Mucosa of gallbladder (tissue), 1 donor: ENCODE measurements at regions not wholly inside any gene's neighbourhood (a gene's known extent, or its start where the extent isn't known, plus 50 kb on each side); places are given as distances from the start of the nearest gene placed in this dataset.
"Not testable (repeated sequence)": the region's sequence is repeated elsewhere in the genome, so short reads cannot be mapped to it uniquely, and the experiment has no call there.

Source experiments
- DNase-seq: peaks from one replicate; pipeline ENCODE4 v3.0.0-alpha.2; 2020; ENCODE audit warnings: low spot score
- donor health status: DM: no; HTN: no; CAD: no.

DNA sequence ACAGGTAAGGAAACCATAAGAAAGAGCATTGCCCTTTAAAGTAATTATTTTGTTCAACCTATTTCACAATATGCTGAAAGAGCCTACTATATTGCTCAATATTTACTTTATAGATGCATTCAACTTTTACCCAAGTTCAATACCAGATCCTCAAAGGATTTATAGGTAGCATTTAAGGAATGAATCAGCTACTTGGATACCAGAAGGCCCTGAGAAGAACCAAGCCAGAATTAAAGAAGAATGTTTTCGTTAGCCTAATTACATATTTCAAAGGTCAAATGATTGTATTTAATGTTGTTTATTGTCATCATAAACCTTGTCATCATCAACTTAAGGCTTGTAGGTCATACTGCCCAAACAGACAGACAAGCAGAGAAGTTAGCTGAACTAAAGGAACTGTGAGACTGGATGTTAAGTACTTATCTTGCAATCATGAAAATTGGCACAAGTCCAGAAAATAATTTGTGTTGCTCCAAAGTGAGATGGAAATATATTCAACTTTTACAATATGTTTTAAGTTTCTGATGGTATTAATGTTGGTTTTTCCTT is 636.7 kb downstream of the RFPL4B start:
- no peak for DNase-seq

DNA sequence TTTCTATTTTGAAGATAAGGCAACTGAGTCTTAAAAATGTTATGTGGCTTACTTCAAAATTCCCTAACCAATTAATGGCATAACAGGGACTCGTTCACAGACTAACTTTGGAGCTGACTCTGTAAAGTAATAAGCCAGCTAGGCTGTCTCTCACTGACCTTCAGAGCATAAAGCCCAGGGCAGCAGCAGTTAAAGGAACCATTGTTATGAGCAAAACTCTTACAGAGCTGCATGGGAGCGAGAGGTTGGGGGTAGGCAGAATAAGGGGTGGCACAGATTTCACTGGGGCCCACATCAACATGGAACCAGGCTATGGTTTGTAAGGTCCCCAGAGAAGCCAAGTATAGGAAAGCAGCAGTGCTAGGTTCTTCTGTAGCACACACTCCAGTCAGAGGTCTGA is 637.8 kb downstream of the RFPL4B start:
- DNase-seq: no peak

DNA sequence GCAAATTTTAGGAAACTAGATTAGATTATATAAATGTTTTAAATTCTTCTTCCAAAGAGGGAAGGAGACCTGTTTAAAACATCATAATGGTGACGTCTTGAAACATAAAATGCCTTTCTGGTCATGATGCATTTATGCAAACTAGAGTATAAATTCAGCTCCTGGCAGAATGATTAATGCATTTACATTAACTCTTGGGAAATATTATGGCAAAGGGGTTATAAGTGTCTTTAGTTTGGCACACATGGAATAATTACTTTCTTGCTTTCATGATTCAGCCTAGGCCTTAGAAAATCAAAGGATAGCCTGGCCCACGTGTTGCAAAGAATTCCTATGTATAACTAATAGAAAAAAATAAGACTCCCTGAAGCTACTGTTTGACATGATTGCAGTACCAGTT is 639.2 kb downstream of the RFPL4B start:
- DNase-seq: no peak

DNA sequence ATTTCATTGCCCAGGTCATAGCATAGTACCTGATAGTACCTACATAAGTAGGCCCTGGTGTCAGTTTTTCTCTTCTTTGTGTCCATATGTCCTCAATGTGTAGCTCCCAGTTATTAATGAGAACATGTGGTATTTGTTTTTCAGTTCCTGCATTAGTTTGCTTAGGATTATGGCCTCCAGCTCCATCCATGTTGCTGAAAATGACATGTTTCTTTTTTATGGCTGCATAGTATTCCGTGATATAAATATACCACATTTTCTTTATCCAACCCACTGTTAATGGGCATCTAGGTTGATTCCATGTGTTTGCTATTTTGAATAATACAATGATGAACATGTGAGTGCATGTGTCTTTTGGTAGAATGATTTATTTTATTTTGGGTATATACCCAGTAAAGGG is 641.6 kb downstream of the RFPL4B start:
- DNase-seq: no peak

DNA sequence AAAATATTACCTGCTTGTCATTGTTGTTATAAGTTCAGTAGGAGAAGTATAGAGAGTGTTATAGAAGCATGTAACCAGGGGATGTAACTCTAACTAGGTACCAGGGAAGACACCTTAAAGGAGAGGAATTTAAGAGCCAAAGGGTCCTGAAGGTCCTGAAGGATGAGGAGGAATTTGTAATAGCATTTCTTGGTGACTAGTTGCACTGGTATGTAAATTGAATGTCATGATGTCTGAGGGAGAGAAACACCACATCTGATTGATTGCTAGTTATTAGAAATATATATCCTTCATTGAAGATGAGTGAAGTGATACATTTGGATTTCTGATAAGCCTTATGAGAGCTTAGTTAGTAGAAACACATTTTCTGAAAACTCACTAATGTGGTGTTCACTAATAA is 643.8 kb downstream of the RFPL4B start:
- DNase-seq: no peak

DNA sequence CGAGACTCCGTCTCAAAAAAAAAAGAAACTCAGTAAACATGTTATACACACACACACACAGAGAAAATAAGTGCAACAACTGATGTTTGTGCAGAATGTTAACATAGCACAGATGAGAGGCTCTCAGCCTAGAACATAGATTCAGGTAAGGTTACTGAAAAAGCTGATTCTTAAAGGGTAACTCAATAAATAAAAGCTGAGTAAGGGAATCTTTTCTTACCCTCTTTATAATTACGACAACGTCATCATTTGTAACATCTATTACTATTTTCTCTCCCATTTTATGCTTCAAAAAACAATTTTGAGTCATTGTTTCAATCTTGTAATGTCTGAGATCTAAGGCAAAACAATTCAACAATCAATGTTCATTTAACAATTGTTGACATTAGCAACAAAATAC is 644.8 kb downstream of the RFPL4B start:
- DNase-seq: no peak

DNA sequence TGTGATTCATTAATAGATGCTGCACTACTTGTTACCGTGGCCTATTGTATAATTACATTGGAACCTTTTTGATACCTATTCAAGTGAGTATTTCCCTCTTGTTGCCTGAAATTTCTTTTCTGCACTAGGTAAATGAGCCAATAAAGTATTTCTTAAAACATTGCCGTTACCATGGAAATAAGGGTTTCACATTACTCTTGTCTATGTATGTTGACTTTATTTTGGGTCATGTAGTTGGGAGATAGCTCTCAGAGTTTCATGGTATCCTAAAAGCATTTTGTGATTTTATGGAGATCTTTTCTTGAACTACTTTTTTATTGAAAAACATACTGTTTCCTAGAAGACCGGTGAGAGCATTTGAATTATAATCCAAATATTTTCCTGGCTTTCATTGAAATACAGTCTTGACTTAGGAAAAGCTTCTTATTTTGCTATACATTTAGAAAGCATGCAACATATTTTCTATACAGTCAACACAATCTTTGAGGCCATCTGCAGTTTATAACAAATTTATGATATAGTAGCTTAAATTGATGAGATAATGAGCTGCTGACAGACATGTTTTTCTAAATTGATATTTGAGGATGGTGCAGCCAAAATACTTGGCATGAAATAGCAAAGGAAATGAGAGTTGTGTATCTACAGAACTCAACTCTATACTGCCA is 650.4 kb downstream of the RFPL4B start:
- no peak for DNase-seq

DNA sequence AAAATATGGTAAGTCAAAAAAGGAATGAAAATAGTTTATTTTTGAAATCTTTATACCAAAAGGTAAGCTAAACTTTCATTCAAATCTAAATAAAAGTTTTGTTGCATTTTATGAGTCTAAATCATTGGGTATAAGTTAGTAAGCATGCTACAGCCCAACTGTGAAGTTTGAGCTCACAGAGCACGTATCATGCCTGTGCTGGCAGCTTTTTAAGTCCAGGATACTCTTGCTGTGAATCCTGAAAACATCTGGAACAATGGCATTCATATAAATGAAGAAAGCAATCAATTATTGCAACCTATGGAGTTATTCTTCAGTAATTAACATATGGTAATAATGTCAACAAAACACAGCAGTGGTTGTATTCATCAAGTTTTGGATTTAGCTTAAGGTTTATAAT is 656.9 kb downstream of the RFPL4B start:
- DNase-seq: no peak

DNA sequence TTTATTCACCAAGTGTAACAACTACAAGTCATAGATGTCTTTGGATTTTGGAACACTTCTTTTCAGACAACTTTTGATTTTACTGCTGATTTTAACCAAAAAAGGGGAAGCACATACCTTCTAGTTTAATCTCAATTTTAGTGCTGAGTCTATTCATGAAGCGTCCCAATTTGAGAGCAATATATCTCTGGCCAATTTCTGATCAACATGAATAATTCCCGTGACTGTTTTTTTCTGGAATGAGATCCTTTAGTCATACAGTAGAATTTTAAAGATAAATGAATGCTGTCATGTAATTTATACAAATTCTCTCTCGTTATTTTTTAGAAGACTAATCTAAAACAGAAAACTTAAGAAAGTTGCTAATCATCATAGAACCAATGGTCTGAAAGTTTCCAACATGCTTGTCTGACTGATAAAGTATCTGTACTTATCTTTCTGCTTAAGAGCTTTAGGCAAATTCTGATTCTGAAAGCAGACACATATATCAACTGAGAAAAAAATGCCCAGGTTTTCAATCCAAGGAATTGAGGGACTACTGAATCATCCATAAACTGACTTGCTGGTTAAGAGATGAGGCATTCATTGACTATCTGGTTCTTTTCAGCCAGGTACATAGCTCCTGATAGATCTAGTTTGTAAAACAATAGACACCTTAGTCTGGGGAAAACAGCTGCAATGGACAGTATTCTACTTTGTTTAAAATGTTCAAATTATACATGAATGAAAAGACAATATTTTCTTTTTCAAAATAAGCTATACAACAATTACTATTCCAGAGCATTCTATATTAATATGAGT is 657.5 kb downstream of the RFPL4B start:
- no peak for DNase-seq

DNA sequence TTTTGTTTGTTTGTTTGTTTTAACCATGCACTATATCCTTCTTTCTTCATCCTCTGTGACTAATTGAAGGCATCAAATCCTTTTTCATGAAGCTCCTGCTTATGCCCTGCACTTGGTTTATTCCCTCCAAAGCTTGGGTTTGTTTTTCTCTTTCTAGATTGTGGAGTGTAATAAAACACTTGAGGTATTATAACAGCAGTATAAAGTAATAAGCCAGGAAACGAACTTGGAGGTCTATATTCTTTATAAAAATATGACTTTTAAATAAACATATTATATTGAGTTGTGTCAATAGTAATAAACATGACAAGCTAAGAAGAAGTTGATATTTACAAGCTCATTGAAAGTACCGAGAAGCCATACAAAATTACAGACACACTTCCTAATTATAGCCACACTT is 659.4 kb downstream of the RFPL4B start:
- no peak for DNase-seq

DNA sequence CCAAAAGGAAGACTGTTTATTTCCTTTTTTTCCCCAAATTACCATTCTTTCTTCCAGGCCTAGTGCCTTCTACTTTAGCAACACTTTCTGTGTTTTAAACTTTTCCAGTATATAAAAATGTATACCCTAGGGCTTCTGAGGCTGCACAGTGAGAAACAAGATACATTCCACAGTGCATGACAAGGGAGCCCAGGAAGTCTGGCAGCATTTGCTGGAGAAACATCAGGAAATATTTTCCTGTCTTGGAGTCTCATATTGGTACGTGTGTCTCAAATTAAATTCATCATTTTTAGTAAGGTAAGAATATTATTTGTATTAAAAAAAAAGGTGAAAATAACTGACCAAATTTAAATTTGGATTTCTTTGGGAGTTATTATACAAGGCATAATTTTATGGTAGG is 662.6 kb downstream of the RFPL4B start:
- DNase-seq: no peak

DNA sequence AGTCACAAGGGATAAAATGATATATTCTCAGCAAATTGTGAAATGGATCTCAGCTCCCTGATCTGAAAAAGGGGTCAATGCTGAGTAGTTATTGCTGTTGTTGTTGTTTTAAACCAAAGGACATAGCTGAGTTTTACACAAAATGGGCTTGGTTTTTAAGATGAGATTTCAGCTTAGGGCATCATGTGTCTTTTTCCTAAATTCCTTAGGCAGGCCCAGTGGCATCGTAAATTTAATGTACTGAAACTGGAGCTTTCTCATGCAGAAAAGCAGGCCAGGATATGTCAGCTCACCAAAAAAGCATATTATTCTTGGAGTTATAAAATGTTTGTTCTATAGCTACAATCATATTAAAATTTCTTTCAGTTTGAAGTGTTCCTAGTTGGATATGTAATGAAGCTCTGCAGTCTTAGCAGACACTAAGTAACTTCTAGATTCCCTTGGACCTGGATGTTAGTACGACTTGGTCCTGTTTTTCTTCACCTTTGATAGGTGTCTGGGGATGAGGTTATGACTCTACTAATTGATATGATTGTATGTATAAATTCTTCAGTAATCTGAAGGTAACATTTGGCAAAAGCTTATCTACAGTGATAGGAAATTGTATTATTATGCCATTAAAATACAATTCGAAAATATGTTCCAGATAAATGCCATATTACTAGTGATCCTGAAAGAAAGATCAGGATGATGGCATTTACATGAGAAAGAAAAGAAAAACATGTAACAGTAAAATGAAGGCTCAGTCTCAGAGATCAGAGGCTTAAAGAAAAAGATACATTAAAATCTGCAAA is 663.3 kb downstream of the RFPL4B start:
- no peak for DNase-seq

DNA sequence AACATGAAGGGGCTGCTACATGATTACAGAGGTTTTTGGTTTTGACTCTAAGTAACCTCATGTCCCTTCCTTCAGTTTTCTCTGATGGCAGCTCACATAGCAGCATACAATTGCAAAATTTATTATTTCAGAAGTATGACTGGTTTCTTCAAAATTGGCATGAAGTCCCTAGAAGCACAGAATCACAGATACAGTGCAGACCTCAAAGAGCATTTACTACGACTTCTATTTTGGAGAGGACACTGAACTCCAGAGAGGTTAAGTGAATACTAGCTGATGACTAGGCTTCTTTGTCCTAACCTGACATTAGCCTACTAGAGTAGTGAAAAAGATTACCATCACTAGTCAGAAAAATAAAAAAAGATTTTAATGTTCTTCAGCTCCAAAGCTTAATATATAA is 664.3 kb downstream of the RFPL4B start:
- no peak for DNase-seq

DNA sequence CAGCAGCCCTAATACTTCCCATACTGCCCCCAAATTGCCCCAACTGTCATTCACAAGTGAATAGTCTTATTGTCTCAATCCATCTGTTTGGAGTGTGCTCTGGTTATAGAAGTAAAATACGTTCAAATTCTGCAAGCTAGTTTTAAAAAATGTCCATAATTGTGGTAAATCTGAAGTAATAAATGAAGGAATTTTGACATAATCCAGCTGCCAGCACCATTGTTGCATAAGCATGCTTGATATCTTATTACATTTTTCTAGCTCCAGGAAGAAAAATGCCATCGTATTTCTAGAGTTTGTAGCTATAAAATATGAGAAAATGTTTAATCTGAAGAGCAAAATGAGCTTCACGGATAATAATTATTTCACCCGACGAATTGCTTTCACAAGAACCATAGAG is 664.7 kb downstream of the RFPL4B start:
- no peak for DNase-seq

DNA sequence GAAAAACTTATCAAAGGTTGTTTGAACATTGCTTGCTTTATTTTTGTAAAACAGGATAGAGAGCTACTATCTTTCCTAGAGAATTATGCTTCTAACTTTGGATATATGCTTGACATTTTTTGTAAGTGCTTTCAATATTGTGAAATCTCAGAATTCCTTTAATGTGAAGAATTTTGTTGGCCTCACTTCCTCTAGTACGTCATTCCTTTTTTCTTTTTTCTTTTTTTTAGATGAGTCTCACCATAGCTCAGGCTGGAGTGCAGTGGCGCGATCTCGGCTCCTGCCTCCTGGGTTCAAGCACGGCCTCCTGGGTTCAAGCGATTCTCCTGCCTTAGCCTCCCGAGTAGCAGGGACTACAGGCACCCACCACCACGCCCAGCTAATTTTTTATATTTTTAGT is 668.1 kb downstream of the RFPL4B start:
- DNase-seq: no peak

DNA sequence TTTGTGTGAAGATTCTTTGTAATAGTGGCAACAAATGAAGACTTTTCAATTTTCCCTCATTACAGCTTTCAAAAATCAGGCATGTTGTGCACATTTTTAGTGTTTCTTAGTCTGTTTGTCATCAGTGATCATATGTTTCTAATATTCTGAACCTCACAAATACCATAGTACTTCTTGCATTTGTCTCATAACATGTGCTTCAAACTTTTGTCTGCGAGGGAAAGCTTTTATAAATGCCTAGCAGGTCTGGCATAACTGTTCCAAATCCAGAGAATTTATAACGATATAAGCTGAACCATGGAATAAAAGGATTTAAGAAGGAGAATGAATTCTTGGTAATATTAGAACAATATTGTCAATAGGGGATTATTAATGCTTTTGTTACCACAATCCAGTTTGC is 670.2 kb downstream of the RFPL4B start:
- DNase-seq: no peak

DNA sequence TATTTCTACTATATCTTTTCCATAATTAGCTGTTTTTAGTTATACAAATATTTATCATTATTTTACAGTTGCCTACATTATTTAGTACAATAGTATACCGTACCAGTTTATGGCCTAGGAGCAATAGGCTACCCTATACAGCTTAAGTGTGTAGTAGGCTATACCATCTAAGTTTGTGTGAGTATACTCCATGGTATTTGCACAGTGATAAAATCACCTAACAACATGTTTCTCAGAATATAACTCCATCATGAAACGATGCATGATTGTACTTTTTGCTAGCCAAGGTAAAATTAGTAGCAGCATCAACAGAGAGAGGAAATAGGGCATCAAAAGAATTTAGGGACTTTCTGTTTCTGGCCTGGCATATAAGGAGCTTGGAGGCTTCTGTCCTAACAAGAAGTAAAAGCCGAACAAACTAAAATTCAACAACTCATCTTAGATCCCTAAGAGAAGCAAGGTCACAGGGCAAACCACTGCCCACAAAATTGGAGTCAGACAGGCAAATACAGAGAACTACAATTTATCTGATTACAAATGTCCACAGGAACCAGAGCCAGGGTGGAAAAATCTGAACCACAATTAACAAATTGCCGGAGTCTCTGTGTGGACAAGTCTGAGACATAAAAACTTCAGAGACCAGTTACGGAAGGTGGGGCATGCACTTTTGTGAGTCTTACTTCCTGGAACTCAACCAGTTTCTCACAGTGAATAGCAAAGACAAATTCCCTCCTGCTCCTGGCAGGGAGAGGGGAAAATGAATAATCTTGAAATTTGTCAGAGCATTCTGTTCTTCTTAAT is 671.4 kb downstream of the RFPL4B start:
- no peak for DNase-seq

DNA sequence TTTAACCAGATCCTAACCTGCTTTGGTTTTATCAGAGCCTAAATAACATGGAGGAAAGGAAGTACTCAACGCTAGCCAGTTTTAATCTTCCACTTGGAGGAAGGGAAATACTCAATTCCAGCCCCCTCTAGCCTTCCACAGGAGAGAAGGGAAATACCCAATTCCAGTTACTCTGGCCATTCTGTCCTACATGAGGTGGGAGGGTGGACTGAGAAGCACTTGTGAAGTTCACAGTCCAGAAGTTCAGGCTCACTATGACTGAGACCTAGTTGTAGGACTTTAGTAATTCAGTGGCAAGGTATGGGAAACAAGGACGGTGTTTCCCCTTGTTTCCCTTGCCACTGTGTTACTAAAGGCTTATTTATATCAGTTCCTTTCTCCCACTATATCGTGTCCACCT is 672.0 kb downstream of the RFPL4B start:
- no peak for DNase-seq

DNA sequence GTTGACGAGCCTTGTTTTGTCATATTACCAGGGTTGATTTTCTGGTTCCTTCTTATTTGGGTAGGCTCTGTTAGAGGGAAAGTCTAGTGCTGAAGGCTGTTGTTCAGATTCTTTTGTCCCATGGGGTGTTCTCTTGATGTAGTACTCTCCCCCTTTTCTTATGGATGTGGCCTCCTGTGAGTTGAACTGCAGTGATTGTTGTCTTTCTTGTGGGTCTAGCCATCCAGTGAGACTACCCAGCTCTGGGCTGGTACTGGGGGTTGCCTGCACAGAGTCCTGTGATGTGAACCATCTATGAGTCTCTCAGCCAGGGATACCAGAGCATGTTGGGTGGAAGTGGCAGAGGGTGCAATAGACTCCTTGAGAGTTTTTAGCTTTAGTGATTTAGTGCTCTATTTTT is 680.6 kb downstream of the RFPL4B start:
- no peak for DNase-seq

DNA sequence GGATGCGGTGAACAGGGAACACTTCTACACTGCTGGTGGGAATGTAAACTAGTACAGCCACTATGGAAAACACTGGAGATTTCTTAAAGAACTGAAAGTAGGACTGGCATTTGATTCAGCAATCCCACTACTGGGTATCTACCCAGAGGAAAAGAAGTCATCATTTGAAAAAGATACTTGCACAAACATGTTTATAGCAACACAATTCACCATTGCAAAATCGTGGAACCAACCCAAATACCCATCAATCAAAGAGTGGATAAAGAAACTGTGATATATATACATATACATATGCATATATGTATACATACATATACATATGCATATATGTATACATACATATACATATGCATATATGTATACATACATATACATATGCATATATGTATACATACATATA is 682.0 kb downstream of the RFPL4B start:
- DNase-seq: not testable (repeated sequence)

DNA sequence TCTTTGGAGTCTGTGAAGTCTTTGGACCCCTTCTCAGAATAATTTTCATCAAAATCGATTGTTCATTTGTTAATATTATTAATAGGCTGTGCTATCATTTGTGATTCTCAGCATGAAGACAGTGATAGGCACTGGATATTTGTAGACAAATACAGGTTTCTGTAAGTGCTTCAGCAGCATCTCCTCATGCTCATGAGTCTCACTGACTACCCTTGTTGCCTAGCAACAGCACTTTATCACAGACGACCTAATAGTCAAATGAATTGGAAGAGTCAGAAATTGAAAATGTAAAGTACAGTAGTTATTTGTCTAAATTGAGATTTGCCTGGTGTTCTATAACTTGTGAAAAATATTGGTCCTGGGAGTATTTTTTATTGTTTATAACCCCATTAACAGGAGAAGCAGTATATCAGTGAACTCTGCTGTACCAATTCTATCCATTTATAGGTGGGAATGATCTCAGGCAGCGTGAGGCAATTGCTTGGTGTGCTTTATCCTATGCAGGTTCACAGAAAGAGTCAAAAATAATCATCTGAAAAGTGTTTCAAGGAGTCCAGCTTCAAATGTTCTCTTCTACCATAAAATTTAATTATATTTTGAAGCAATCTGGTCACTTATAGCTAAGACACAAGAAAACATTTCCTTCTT is 684.6 kb downstream of the RFPL4B start:
- DNase-seq: no peak
